H1 (cell line): ENCODE measurements at regions not wholly inside any gene's neighbourhood (a gene's known extent, or its start where the extent isn't known, plus 50 kb on each side); places are given as distances from the start of the nearest gene placed in this dataset.

Source experiments
- CTCF ChIA-PET: fragments of 300-600 bp; sonication (Branson Sonifier 250); formaldehyde crosslinking; loops from one replicate; lab custom pipeline; 2021; ENCODE audit not compliant: partially characterized antibody; lab: Charles Lee
- POLR2A ChIA-PET: fragments of 300-600 bp; sonication (Branson Sonifier 250); formaldehyde crosslinking; loops from one replicate; lab custom pipeline; 2021; ENCODE audit warnings: inconsistent platforms; ENCODE audit not compliant: partially characterized antibody; lab: Charles Lee
- DNase-seq, 2 experiments: peaks; one replicate each; pipeline versions ENCODE4 v3.0.0 to v3.0.0-alpha.2; 2010 to 2022; ENCODE audit warnings: low spot score in 2 of 2, low read depth in 1 of 2, mixed read lengths in 1 of 2
- FAIRE-seq: peaks from 2 replicates; lab custom pipeline; 2011; peaks lifted over from hg19 to GRCh38; lab: Jason Lieb, UNC
- H2AFZ ChIP-seq: 2 replicates; pipeline ENCODE4 v1.8.1; 2012; ENCODE audit warnings: low read length, inconsistent platforms
- H2AK5ac ChIP-seq: 2 replicates; pipeline ENCODE4 v1.6.1; 2013; ENCODE audit warnings: low read depth, low read length
- H2BK120ac ChIP-seq: replicated peaks from 2 replicates; pipeline ENCODE3; 2013; ENCODE audit warnings: low read depth, low read length, inconsistent platforms
- H2BK12ac ChIP-seq: 2 replicates; pipeline ENCODE4 v1.6.1; 2013; ENCODE audit warnings: low read depth, low read length
- H2BK15ac ChIP-seq: 2 replicates; pipeline ENCODE4 v1.6.1; 2013; ENCODE audit warnings: low read length
- H2BK20ac ChIP-seq: 2 replicates; pipeline ENCODE4 v1.6.1; 2013; ENCODE audit warnings: low read length
- H2BK5ac ChIP-seq: 2 replicates; pipeline ENCODE4 v1.6.1; 2013; ENCODE audit warnings: low read depth, low read length
- H3K14ac ChIP-seq: 2 replicates; pipeline ENCODE4 v1.6.1; 2013; ENCODE audit warnings: inconsistent platforms; ENCODE audit not compliant: insufficient read length
- H3K18ac ChIP-seq: 2 replicates; pipeline ENCODE4 v1.6.1; 2013; ENCODE audit warnings: low read length; ENCODE audit errors: extremely low read depth
- H3K23ac ChIP-seq: 2 replicates; pipeline ENCODE4 v1.6.1; 2013; ENCODE audit warnings: inconsistent platforms; ENCODE audit not compliant: insufficient read length
- H3K23me2 ChIP-seq: 2 replicates; pipeline ENCODE4 v1.6.1; 2013; ENCODE audit warnings: low read depth, low read length
- H3K27ac ChIP-seq: 2 replicates; pipeline ENCODE4 v1.6.1; 2011; ENCODE audit warnings: low read depth, low read length, inconsistent platforms
- H3K27me3 ChIP-seq, 4 experiments: replicated peaks in 1 of 4; 1 replicate in 1 of 4; 2 replicates in 3 of 4; pipeline versions ENCODE4 v1.6.1 to v1.8.1; 2011 to 2013; ENCODE audit warnings: low read length in 3 of 4, mild to moderate bottlenecking in 3 of 4, inconsistent platforms in 2 of 4, mixed read lengths in 2 of 4, moderate library complexity in 1 of 4; ENCODE audit not compliant: control insufficient read depth in 3 of 4, insufficient read depth in 3 of 4; ENCODE audit errors: extremely low read depth in 1 of 4
- H3K36me3 ChIP-seq, 4 experiments: 2 replicates each; pipeline versions ENCODE4 v1.6.1 to v1.8.1; 2011 to 2013; ENCODE audit warnings: mild to moderate bottlenecking in 4 of 4, low read length in 3 of 4, moderate library complexity in 2 of 4, control low read depth in 1 of 4, inconsistent platforms in 1 of 4; ENCODE audit not compliant: insufficient read depth in 4 of 4, control insufficient read depth in 2 of 4
- H3K4ac ChIP-seq: replicated peaks from 2 replicates; pipeline ENCODE3; 2013; ENCODE audit warnings: low read length, low read depth, mixed read lengths, inconsistent platforms; ENCODE audit not compliant: insufficient read length
- H3K4me1 ChIP-seq, 4 experiments: replicated peaks in 1 of 4; 1 replicate in 1 of 4; 2 replicates in 3 of 4; pipeline versions ENCODE4 v1.6.1 to v1.8.1; 2011 to 2013; ENCODE audit warnings: low read length in 3 of 4, inconsistent platforms in 2 of 4, mixed read lengths in 1 of 4; ENCODE audit not compliant: insufficient read depth in 4 of 4, control insufficient read depth in 3 of 4
- H3K4me2 ChIP-seq, 2 experiments: 2 replicates each; pipeline versions ENCODE4 v1.6.1 to v1.8.1; 2011 to 2013; ENCODE audit warnings: low read depth in 2 of 2, low read length in 2 of 2, control low read depth in 1 of 2, inconsistent platforms in 1 of 2, mild to moderate bottlenecking in 1 of 2; ENCODE audit not compliant: insufficient read depth in 1 of 2
- H3K4me3 ChIP-seq, 4 experiments: fragments of 200-600, 300-600 bp in 1 of 4; sonication (generic), shearing (Covaris generic), sonication (Bioruptor Twin) in 1 of 4; 2 replicates each; pipeline versions ENCODE4 v1.5.1 to v1.8.1; 2011 to 2016; ENCODE audit warnings: low read length in 4 of 4, low read depth in 3 of 4, control low read depth in 2 of 4, inconsistent platforms in 2 of 4, mild to moderate bottlenecking in 2 of 4, mixed read lengths in 1 of 4, moderate library complexity in 1 of 4; ENCODE audit not compliant: insufficient read depth in 2 of 4; ENCODE audit errors: extremely low read depth in 1 of 4
- H3K56ac ChIP-seq: replicated peaks from 2 replicates; pipeline ENCODE3; 2013; ENCODE audit warnings: low read depth, mild to moderate bottlenecking, mixed read lengths, low read length, inconsistent platforms; ENCODE audit not compliant: insufficient read length
- H3K79me1 ChIP-seq: 2 replicates; pipeline ENCODE4 v1.6.1; 2013; ENCODE audit warnings: low read depth, low read length, control low read depth
- H3K79me2 ChIP-seq, 2 experiments: 2 replicates each; pipeline versions ENCODE4 v1.6.1 to v1.8.1; 2012 to 2013; ENCODE audit warnings: low read length in 2 of 2, mild to moderate bottlenecking in 2 of 2, inconsistent platforms in 1 of 2; ENCODE audit not compliant: insufficient read depth in 2 of 2, control insufficient read depth in 1 of 2
- H3K9ac ChIP-seq, 4 experiments: replicated peaks in 1 of 4; 1 replicate in 1 of 4; 2 replicates in 3 of 4; pipeline versions ENCODE4 v1.6.1 to v1.8.1; 2011 to 2013; ENCODE audit warnings: low read depth in 3 of 4, low read length in 3 of 4, control low read depth in 2 of 4, mild to moderate bottlenecking in 2 of 4, moderate library complexity in 2 of 4, inconsistent platforms in 1 of 4; ENCODE audit errors: extremely low read depth in 1 of 4
- H3K9me3 ChIP-seq, 2 experiments: 2 replicates each; pipeline versions ENCODE4 v1.6.1 to v1.8.1; 2012 to 2013; ENCODE audit warnings: mild to moderate bottlenecking in 2 of 2, moderate library complexity in 2 of 2, control low read depth in 1 of 2, inconsistent platforms in 1 of 2, low read depth in 1 of 2, low read length in 1 of 2, mixed read lengths in 1 of 2; ENCODE audit not compliant: insufficient read depth in 2 of 2
- H4K20me1 ChIP-seq, 2 experiments: replicated peaks in 1 of 2; 2 replicates each; pipeline versions ENCODE3 to v1.8.1; 2011 to 2013; ENCODE audit warnings: inconsistent platforms in 2 of 2, low read length in 2 of 2, mild to moderate bottlenecking in 1 of 2; ENCODE audit not compliant: insufficient read depth in 2 of 2, control insufficient read depth in 1 of 2
- H4K5ac ChIP-seq: 2 replicates; pipeline ENCODE4 v1.6.1; 2013; ENCODE audit warnings: low read length, low read depth, mixed read lengths, inconsistent platforms; ENCODE audit not compliant: insufficient read length
- H4K8ac ChIP-seq: 2 replicates; pipeline ENCODE4 v1.8.0; 2013; ENCODE audit warnings: mild to moderate bottlenecking, moderate library complexity, low read length, inconsistent platforms; ENCODE audit not compliant: insufficient read depth; ENCODE audit errors: extremely low read depth
- H4K91ac ChIP-seq: replicated peaks from 2 replicates; pipeline ENCODE3; 2013; ENCODE audit warnings: low read length, mixed read lengths, inconsistent platforms; ENCODE audit not compliant: insufficient read length
- BRCA1 ChIP-seq: IDR thresholded peaks from 2 replicates; pipeline ENCODE4 v1.6.1; 2012; ENCODE audit warnings: low read depth, low read length, improper control_type of control experiment
- HDAC2 ChIP-seq, 2 experiments: fragments of 300-600 bp in 1 of 2; sonication (generic) in 1 of 2; IDR thresholded peaks; 2 replicates each; pipeline ENCODE4 v1.6.1; 2011 to 2012; ENCODE audit warnings: low read depth in 2 of 2, low read length in 2 of 2, mild to moderate bottlenecking in 2 of 2, moderate library complexity in 2 of 2, borderline replicate concordance in 1 of 2, inconsistent platforms in 1 of 2
- PHF8 ChIP-seq: fragments of 200-600 bp; sonication (generic); conservative IDR thresholded peaks from 2 replicates; pipeline ENCODE4 v1.7.1; 2012; ENCODE audit warnings: low read depth, mild to moderate bottlenecking, inconsistent platforms, low read length, moderate library complexity
- POLR2A ChIP-seq, 2 experiments: IDR thresholded peaks; 1 replicate in 1 of 2; 2 replicates in 1 of 2; pipeline ENCODE4 v1.6.1; 2011; ENCODE audit warnings: low read depth in 2 of 2, low read length in 2 of 2, mild to moderate bottlenecking in 2 of 2; ENCODE audit errors: control extremely low read depth in 1 of 2
- POU5F1 ChIP-seq: IDR thresholded peaks from 2 replicates; pipeline ENCODE4 v1.6.1; 2011; ENCODE audit warnings: low read depth, mild to moderate bottlenecking, low read length, moderate library complexity
- RNF2 ChIP-seq: fragments of 200-900, 300-1000 bp; sonication (generic); IDR thresholded peaks from 2 replicates; pipeline ENCODE4 v1.7.1; 2016; ENCODE audit warnings: borderline replicate concordance, low read depth, mild to moderate bottlenecking, antibody characterized with exemption, low read length; ENCODE audit not compliant: poor library complexity, severe bottlenecking; ENCODE audit errors: missing control alignments
- RXRA ChIP-seq: IDR thresholded peaks from 2 replicates; pipeline ENCODE4 v1.6.1; 2011; ENCODE audit warnings: low read depth, mild to moderate bottlenecking, low read length, moderate library complexity; ENCODE audit not compliant: insufficient read depth
- SIX5 ChIP-seq: IDR thresholded peaks from 2 replicates; pipeline ENCODE4 v1.6.1; 2011; ENCODE audit warnings: mild to moderate bottlenecking, low read depth, low read length
- YY1 ChIP-seq: IDR thresholded peaks from 2 replicates; pipeline ENCODE4 v1.6.1; 2011; ENCODE audit warnings: low read depth, mild to moderate bottlenecking, low read length
- WGBS, 2 experiments: shearing (Covaris generic) in 1 of 2; methylation state at CpG; one replicate each; pipeline versions ENCODE4 v1.1.6 to v1.1.7; 2013 to 2015; ENCODE audit warnings: low lambda C conversion rate in 2 of 2, mixed read lengths in 2 of 2, inconsistent platforms in 1 of 2, low coverage in 1 of 2, missing lambda C conversion rate in 1 of 2; ENCODE audit not compliant: insufficient replicate concordance in 2 of 2, insufficient coverage in 1 of 2, insufficient read length in 1 of 2; ENCODE audit errors: extremely low coverage in 1 of 2, missing lambda C conversion rate in 1 of 2; 5-methylcytosine and 5-hydroxymethylcytosine counted together
- TF ChIP-seq, protein P1 (sequence below): IDR thresholded peaks from 2 replicates; pipeline ENCODE4 v1.6.1; 2011; ENCODE audit warnings: low read length, improper control_type of control experiment
- TF ChIP-seq, protein P2 (sequence below), 3 experiments: IDR thresholded peaks; 1 replicate in 2 of 3; 2 replicates in 1 of 3; pipeline versions ENCODE4 v1.5.1 to v1.6.1; 2011; ENCODE audit warnings: low read length in 3 of 3, mild to moderate bottlenecking in 3 of 3, inconsistent platforms in 2 of 3, low read depth in 1 of 3, moderate library complexity in 1 of 3; ENCODE audit not compliant: insufficient read depth in 1 of 3; ENCODE audit errors: control extremely low read depth in 1 of 3

DNA sequence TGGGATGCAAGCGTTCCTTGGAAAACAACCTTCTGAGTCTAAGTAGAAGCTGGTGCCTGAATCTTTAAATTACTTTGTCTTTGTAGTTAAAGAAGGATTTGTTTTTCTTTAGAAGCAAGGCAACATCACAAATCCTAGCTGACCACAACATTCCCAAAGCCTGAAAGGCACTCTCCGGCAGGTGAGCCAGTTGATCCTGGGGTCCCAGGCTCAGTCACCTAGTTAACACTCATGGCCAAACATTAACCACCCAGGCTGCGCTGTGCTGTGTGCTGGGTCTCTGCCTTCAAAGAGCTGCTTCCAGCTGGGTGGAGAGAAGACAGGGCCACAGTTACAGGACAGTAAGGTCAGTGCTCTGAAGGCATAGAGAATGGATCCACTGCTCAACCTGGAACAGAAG is 120.0 kb upstream of the TRIB2 start:
- Histone ChIP-seq H4K20me1 (no peaks in the 10 kb centered on the region), H3K27ac (no peak overlapping the region), H3K4me2 (no peak overlapping the region), H4K5ac (no peak overlapping the region), H3K27me3 (no peaks in the 10 kb centered on the region), H3K56ac (no peak overlapping the region), H2BK15ac (no peak overlapping the region), H2BK5ac (no peak overlapping the region), H3K36me3 (no peaks in the 10 kb centered on the region), H3K23ac (no peak overlapping the region), H3K18ac (no peak overlapping the region), H3K79me1 (no peaks in the 10 kb centered on the region), H3K9ac (no peak overlapping the region), H4K91ac (no peak overlapping the region), H2AK5ac (no peak overlapping the region), H4K8ac (no peak overlapping the region), H3K4me3 (no peak overlapping the region), H3K9me3 (no peaks in the 10 kb centered on the region), H2BK20ac (no peak overlapping the region), H3K14ac (no peak overlapping the region), H3K4me1 (no peaks in the 10 kb centered on the region), H2BK12ac (no peak overlapping the region), H3K79me2 (no peaks in the 10 kb centered on the region), H2BK120ac (no peak overlapping the region), H3K23me2 (no peaks in the 10 kb centered on the region), H2AFZ (no peak overlapping the region), H3K4ac (no peak overlapping the region)
- no peak for FAIRE-seq
- WGBS, 2 experiments: 90% methylated on average over 3 of the region's 3 CpGs; no CpG with 5 or more reads in 1 of the 2 experiments
- DNase-seq: no peak
- ChIA-PET POLR2A (no interaction called here), CTCF (interaction anchor here (0.6 to 1.0 kb wide), 2 partner anchors 28 to 120 kb away, joined by 3 read pairs; partner anchors contain the start of gene TRIB2)
- no peak for TF ChIP-seq SIX5
- TF ChIP-seq POLR2A (IDR thresholded peaks at IDR 0.05; ENCODE audit: control extremely low read depth in 1 of 2, low read depth in 2 of 2, low read length in 2 of 2): no peak
- no peak for TF ChIP-seq RNF2
- TF ChIP-seq HDAC2 (IDR thresholded peaks at IDR 0.05; ENCODE audit: borderline replicate concordance in 1 of 2, low read depth in 2 of 2, low read length in 2 of 2): no peak
- TF ChIP-seq YY1: no peak
- TF ChIP-seq POU5F1: no peak
- no peak for TF ChIP-seq RXRA
- no peak for TF ChIP-seq BRCA1
- TF ChIP-seq, protein P1, sequence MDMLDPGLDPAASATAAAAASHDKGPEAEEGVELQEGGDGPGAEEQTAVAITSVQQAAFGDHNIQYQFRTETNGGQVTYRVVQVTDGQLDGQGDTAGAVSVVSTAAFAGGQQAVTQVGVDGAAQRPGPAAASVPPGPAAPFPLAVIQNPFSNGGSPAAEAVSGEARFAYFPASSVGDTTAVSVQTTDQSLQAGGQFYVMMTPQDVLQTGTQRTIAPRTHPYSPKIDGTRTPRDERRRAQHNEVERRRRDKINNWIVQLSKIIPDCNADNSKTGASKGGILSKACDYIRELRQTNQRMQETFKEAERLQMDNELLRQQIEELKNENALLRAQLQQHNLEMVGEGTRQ: no peak
- TF ChIP-seq, protein P2, sequence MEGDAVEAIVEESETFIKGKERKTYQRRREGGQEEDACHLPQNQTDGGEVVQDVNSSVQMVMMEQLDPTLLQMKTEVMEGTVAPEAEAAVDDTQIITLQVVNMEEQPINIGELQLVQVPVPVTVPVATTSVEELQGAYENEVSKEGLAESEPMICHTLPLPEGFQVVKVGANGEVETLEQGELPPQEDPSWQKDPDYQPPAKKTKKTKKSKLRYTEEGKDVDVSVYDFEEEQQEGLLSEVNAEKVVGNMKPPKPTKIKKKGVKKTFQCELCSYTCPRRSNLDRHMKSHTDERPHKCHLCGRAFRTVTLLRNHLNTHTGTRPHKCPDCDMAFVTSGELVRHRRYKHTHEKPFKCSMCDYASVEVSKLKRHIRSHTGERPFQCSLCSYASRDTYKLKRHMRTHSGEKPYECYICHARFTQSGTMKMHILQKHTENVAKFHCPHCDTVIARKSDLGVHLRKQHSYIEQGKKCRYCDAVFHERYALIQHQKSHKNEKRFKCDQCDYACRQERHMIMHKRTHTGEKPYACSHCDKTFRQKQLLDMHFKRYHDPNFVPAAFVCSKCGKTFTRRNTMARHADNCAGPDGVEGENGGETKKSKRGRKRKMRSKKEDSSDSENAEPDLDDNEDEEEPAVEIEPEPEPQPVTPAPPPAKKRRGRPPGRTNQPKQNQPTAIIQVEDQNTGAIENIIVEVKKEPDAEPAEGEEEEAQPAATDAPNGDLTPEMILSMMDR (IDR thresholded peaks at IDR 0.05; ENCODE audit: control extremely low read depth in 1 of 3, insufficient read depth in 1 of 3, low read depth in 1 of 3, low read length in 3 of 3): no peak
- no peak for TF ChIP-seq PHF8
